ENCODE measurements at regions not wholly inside any gene's neighbourhood (a gene's known extent, or its start where the extent isn't known, plus 50 kb on each side); places are given as distances from the start of the nearest gene placed in this dataset.
A peak's percentile ranks its signal among the peaks of the same experiment; 100 is the strongest.
"Not testable (repeated sequence)": the region's sequence is repeated elsewhere in the genome, so short reads cannot be mapped to it uniquely, and the experiment has no call there.

DNA sequence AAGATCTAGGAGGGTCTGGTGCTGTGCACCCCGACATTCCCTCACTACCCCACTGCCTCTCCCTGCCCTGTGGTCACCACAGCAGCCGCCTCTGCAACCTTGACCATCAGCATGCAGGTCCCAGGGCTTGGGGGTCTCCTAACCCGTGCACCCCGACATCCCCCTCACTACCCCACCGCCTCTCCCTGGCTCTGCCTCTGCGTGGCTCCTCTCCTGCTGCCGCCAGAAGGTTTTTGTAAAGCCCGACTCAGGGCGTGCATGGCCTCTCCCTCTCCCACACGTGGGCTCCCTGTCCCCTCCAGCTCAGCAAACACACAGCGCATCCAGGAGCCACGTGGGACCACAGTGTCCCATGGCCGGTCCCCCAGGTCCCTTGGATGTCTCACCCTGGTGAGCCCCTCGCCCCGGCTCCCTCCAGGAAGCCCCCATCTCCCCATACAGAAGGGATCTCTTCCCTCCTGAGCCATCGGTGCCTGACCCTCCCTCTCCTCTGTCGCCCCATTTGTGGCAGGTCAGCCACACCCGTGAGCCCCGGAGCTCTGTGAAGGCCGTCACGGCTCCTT lies 112.5 kb upstream of the LPCAT1 start:
- DNase-seq (ENCODE audit: low read depth): not testable (repeated sequence)

DNA sequence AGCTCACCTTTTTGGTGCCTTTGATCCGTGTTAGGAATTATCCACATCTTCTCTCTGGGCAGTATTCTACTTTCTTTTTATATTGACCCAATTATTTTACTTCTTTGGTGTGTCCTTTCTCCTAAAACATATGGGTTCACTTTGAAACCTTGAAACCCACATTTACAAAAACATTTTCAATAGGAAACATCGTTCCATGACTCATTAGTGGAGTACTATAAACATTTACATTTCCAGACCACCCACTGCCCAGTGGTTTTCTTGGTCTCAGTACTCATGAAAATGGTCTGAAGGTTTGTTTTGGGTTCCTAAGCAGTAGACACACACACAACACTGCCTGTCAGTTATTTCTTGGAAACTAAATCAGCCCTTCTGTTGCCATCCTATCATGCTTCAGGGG lies 111.7 kb upstream of the LPCAT1 start:
- DNase-seq (ENCODE audit: low read depth): not testable (repeated sequence)

DNA sequence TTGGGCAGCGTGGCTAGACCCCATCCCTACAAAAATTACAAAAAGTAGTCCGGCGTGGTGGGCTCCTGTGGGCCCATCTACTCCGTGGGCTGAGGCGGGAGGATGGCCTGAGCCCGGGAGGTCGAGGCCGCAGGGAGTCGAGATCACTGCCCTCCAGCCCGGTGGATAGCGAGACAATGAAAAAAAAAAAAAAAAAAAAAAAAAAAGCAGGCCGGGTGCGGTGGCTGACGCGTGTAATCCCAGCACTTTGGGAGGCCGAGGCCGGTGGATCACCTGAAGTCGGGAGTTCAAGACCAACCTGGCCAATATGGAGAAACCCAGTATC lies 110.5 kb upstream of the LPCAT1 start:
- no peak for DNase-seq (ENCODE audit: low read depth)

DNA sequence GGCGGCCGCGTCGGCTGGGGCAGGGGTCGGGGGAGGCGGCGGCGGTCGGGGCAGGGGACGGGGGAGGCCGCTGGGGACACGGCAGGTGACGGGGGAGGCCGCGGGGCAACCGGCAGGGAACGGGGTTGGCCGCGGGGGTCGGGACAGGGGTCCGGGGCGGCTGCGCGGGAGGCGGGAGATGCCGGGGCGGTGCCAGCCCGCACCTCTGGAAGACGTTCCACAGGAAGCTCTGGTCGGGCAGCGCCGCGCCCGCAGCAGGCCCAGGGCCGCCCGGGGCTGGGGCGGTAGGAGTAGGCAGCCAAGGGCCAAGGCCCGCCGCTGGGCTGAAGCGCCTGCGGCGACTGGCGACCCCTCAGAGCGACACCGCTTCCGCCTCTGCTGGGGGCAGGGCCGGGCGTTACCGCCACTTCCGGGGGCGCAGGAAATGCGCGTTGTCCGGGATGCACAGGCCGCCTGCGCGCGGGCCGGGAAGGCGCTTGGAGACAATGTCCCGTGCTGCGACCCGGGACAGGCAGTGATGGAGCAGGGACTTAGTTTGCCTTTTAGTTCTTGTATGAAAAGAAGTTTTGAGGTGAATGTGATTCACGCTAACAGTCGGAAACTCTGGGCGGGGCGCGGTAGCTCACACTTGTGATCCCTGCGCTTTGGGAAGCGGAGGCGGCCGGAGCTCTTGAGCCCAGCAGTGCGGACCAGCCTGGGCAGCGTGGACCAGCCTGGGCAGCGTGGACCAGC lies 110.0 kb upstream of the LPCAT1 start:
- DNase-seq (ENCODE audit: low read depth): peak; percentile 31

DNA sequence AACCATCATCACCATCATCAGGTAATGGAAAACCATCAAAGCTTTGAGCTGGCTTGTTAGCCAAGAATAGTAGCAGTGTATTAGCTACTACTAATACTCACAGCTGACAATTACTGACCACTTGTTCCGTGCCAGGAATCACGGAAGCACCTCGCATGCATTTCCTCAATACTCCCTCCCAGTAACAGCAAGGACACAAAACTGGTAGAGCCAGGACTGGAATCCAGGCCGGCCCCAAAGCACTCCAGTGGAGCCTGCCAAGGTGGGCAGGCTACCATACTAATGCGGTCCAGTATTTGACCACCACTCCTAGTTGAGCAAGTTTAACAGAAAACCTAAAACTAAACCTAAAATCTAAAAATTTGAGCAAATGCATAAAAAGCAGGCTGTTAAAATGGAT lies 107.2 kb upstream of the LPCAT1 start:
- DNase-seq (ENCODE audit: low read depth): not testable (repeated sequence)

DNA sequence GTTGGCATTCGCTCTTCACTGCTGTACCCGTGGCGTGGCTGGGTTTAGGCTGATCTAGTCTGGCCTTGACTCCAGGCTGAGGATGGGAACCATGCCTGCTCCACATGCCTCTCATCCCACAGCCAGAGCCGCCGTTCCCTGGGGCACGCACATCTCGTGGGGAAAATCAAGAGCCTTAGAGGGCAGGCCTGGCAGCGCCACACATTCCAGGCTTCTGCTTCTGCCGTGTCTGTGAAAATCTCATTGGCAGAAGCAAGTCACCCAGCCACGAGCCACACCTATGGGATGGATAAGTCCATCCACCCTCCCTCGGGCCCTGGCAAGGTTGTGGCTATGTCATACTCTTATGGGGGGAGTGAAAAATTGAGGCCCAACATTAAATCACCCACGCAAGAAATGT lies 102.6 kb upstream of the LPCAT1 start:
- not testable (repeated sequence) for DNase-seq (ENCODE audit: low read depth)

DNA sequence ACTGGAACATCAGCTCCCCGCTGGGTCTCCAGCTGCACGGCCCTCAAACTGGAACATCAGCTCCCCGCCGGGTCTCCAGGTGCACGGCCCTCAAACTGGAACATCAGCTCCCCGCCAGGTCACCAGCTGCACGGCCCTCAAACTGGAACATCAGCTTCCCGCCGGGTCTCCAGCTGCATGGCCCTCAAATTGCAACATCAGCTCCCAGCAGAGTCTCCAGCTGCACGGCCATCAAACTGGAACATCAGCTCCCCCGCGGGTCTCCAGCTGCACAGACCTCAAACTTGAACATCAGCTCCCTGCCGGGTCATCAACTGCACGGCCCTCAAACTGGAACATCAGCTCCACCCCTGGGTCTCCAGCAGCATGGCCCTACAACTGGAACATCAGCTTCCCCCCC lies 95.8 kb upstream of the LPCAT1 start:
- not testable (repeated sequence) for DNase-seq (ENCODE audit: low read depth)

DNA sequence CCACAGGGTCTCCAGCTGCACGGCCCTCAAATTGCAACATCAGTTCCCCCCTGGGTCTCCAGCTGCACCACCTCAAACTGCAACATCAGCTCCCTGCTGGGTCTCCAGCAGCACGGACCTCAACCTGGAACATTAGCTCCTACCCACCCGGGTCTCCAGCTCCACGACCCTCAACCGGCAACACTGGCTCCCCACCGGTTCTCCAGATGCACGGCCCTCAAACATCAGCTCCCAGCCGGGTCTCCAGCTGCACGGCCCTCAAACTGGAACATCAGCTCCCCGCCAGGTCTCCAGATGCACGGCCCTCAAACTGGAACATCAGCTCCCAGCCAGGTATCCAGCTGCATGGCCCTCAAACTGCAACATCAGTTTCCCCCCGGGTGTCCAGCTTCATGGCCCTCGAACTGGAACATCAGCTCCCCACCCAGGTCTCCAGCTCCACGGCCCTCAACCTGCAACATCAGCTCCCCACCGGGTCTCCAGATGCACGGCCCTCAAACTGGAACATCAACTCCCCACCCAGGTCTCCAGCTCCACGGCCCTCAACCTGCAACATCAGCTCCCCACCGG lies 94.6 kb upstream of the LPCAT1 start:
- DNase-seq (ENCODE audit: low read depth): not testable (repeated sequence)

DNA sequence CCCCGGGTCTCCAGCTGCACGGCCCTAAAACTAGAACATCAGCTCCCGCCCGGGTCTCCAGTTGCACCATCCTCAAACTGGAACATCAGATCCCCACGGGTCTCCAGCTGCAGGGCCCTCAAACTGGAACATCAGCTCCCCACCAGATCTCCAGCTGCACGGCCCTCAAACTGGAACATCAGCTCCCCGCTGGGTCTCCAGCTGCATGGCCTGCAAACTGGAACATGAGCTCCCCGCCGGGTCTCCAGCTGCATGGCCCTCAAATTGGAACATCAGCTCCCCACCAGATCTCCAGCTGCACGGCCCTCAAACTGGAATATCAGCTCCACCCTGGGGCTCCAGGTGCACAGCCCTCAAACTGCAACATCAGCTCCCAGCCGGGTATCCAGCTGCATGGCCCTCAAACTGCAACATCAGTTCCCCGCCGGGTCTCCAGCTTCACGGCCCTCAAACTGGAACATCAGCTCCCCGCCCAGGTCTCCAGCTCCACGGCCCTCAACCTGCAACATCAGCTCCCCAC lies 93.5 kb upstream of the LPCAT1 start:
- not testable (repeated sequence) for DNase-seq (ENCODE audit: low read depth)

DNA sequence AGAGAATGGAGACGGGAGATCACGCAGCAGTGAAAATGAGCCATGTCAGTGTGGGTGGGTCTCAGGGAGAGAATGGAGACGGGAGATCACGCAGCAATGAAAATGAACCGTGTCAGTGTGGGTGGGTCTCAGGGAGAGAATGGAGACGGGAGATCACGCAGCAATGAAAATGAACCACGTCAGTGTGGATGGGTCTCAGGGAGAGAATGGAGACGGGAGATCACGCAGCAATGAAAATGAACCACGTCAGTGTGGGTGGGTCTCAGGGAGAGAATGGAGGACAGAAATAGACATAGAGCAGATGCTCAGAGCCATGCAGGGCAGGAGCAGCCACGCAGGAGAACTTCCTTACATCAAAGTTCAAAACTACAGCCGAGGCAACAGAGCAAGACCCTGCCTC lies 89.8 kb upstream of the LPCAT1 start:
- not testable (repeated sequence) for DNase-seq (ENCODE audit: low read depth)

DNA sequence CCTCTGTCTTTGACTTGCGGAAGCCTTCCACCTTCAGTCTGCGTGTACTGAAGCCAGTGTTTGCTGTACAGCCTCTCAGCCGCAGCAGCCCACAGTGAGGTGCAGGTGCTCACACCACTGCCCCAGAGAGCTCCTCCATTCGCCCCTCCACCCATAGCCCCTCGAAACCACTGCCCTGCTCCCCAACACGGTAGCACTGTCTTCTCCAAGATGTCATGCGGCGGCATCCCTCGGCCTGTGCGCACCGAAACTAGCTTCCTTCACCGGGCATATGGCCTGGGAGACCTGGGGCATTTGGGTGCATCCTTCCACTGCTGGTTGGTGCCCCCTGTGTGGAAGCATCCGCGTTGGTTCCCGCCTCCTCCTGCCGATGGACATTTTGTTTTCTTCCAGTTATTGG lies 86.8 kb upstream of the LPCAT1 start:
- DNase-seq (ENCODE audit: low read depth): not testable (repeated sequence)

DNA sequence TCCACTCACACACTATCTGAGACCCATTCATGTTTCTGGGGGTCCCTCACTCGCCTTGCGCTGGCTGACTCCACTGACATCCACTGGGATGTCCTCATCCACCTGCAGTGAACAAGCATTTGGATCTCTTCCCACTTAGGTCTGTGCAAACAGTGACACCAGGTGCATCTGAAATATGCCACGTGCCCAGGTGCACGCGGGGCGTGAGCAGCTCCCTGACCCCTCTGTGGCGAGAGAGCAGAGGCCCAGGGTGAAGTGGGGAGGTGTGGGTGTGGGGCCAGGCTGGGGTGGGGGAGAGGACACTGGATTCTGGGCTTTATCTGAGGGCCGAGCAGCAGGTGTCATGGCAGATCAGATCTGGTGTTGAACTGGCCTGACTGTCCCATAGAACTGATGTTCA lies 85.4 kb upstream of the LPCAT1 start:
- not testable (repeated sequence) for DNase-seq (ENCODE audit: low read depth)

DNA sequence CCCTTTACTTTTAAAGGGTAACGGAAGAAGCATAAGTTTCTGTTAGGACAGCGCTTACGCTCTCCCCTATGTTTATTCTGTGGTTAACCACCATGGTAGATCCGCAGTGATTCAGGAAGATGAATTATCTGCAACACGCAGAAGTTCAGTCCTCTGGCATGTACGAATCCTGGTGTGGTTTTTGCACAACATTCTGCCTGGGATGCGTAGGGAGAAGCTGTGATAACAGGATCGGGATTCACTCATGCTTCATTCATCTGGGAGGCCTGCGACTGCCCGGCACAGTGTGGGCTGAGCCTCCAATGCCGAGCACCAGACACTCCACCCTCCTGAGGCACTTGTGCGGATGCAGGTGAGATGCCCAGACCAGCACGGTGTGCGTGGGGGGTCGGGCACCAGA lies 84.6 kb upstream of the LPCAT1 start:
- not testable (repeated sequence) for DNase-seq (ENCODE audit: low read depth)

DNA sequence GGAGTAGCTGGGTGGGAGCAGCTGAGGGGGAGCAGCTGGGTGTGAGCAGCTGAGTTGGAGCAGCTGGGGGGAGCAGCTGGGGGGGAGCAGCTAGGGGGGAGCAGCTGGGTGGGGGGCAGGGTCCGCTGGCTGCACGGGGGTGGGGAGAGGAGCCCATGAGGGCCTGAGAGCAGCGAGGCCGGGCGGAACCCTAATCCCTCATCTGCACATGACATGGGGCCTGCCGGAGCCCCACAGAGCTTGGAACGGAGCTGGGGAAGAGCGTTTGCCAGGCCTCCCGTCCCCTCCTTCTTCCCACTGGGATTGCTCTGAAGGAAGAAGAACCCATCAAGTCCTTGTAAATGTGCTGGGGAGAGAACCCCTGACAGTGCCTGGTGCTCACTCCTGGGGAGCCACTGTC lies 83.2 kb upstream of the LPCAT1 start:
- not testable (repeated sequence) for DNase-seq (ENCODE audit: low read depth)

DNA sequence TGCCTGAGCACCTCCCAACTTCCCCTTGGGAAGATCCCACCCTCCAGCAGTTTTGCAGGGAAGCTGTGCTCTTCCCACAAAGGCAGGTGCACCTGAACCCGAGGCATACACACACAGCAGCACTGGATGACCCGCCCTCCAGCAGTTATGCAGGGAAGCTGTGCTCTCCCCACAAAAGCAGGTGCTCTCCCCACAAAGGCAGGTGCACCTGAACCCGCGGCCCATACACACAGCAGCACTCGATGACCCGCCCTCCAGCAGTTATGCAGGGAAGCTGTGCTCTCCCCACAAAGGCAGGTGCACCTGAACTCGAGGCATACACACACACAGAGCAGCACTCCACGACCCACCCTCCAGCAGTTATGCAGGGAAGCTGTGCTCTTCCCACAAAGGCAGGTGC lies 80.2 kb upstream of the LPCAT1 start:
- not testable (repeated sequence) for DNase-seq (ENCODE audit: low read depth)

DNA sequence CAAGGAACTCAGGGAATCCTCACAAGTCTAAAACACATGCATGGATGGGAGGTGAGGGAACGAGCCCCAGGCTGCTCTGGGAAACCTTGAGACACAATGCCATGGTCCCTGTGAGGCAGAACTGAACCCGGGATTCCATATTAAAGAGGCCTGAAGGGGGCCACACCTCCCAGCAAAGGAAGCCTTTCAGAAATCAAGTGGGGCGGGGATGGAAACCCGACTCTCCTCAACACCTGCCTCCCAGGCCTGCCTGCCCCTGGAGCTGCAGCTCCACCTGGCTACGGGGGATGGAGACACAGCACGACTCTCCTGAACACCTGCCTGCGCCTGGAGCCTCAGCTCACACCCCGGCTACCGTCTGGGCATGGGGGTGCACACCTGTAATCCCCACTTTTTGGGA lies 77.8 kb upstream of the LPCAT1 start:
- not testable (repeated sequence) for DNase-seq (ENCODE audit: low read depth)

DNA sequence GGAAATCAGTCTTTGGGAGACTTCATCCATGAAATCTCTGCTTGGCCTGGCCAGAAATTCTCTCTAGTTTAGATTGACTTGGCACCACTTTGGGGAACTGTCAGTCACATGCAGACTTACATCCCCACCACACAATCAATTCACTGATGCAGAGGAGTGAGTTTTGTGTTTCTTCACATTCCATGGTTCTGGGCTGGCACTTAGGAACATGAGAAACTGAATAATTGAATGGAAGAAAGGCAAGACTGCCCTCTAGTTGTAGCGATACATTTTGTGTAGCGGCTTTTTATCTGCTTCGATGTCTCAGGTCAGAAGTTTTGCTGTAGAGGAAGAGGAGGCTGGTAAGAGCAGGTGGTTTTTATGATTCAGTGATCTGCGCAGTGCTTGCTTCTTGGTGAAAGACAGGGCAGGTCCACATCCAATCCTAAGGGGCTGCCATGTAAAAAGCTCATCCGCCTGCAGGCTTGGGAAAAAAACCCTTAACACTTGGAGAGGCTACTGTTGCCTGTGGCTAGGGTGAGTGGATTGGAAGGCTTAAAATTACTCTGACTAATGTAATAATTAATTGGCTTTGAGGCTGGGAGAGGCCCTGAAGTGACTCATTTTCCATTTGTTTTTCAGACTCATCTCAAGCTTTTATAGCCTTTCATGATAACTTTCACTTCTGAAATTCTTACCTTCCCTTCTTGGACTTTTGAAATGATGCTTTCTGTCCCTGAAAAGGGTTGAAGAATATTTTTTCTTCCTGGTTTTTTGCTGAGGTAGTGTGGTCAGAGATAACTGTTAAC lies 75.4 kb upstream of the LPCAT1 start:
- DNase-seq (ENCODE audit: low read depth): not testable (repeated sequence)

DNA sequence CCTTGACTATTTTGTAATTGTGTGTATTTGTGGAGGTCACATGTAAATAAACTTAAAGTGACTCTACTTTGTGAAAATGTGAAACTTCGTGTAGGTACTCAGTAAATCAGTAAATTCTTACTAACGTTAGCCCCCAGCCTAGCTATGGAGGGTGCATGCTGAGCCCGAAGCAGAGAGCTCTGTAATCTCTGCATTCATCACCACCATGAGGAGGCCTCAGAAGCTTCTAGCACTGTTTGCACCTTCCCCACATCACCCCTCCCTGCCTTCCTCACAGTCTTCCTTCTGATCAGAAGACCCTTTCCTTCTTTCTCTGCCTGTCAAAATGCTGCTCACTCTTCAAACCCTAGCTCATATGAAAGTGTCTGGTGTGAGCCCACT lies 73.3 kb upstream of the LPCAT1 start:
- not testable (repeated sequence) for DNase-seq (ENCODE audit: low read depth)

DNA sequence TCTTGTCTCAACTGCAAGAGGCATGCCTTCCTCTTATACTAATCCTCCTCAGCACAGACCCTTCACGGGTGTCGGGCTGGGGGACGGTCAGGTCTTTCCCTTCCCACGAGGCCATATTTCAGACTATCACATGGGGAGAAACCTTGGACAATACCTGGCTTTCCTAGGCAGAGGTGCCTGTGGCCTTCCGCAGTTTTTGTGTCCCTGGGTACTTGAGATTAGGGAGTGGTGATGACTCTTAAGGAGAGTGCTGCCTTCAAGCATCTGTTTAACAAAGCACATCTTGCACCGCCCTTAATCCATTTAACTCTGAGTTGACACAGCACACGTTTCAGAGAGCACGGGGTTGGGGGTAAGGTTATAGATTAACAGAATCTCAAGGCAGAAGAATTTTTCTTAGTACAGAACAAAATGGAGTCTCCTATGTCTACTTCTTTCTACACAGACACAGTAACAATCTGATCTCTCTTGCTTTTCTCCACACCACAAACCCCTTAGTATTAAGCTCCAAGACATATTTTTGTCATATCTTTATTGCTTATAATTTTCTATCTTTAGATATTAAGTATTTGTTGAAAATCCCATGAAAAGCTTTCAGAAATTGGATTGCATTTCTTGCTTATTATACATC lies 72.8 kb upstream of the LPCAT1 start:
- not testable (repeated sequence) for DNase-seq (ENCODE audit: low read depth)

DNA sequence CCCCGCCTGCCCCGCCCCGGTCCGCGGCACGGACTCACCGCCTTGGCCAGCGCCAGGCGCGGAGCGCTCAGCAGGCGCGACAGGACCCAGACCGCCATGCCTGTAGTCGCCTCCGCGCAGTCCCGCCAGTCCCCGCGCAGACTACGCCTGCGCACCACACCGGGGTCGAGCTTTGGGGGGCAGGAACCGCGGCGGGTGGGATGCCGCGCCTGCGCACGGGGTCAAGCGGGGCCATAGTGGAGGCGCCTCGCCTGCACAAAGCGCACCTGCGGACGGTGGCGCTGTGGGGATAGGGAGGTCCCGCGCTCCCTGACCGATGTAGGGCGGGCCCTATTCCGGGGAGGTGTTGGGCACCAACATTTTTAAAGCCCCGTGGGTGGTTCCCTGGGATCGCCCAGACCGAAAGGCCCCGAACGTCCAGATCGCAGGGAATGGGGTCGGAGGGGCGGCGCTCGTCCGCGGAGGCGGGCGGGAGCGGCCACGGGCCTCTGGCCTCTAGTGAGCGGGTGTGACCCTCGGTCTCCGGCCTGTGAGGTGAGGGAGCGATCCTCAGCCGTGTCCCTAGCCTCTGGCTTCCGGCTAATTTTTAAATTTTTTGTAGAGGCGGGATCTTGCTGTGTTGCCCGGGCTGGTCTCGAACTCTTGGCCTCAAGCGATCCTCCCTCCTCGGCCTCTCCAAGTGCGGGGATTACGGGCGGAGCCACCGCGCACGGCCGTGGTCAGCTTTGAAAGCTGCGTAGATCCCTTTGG lies 70.8 kb upstream of the LPCAT1 start:
- DNase-seq (ENCODE audit: low read depth): peak; percentile 38

DNA sequence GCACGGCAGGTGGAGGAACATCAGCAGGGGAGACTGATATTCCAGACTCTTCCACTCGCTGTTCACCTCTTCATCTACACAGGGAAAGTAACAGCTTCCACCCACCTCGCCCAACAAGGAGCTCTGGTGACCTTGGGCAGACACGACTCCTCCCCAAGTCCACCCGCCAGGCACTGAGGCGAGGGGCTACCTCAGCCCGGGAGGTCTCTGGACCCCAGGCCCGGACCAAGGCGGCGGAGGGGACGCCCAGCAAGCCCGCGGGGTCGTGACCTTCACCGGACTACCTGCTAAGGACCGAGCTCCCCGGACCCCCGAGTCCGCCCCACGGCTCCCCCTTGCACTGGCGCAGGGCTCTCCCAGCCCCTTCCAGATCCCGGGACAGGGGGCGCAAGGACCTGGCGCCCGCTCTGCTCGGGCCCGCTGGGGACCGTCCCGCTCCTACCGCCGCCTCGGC lies 70.2 kb upstream of the LPCAT1 start:
- no peak for DNase-seq (ENCODE audit: low read depth)
